HG03196 (cell line): ENCODE measurements at regions not wholly inside any gene's neighbourhood (a gene's known extent, or its start where the extent isn't known, plus 50 kb on each side); places are given as distances from the start of the nearest gene placed in this dataset.
"Not testable (repeated sequence)": the region's sequence is repeated elsewhere in the genome, so short reads cannot be mapped to it uniquely, and the experiment has no call there.

ENCODE experiments used
- ATAC-seq: cut with Tn5 transposase; IDR thresholded peaks from one replicate; pipeline ENCODE4 v1.9.1; 2021; ENCODE audit not compliant: unreplicated experiment

GRCh38 chr4:27119239-27119638, 258.6 kb downstream of the STIM2 start:
- ATAC-seq: no peak

DNA sequence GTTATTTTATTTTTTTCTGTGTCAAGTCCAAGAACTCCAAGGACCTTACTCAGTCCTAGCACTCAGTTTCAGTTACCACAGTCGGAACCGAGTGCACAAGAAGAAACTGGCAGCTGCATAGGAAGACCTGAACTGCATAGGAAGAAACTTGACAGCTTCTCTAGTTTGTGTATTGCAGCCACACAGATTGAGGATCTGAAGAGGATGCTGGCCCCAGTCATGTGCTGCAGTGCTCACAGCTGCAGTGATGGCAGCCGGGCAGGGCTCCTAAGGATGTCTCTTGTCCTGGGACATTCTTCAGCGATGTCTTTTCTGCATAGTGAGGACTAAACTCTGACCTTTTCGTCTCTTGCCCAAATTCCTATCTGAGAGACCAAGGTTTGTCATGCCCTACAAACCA, 261.2 kb downstream of the STIM2 start:
- ATAC-seq: no peak

GRCh38 chr4:27123123-27123768, 262.6 kb downstream of the STIM2 start:
- no peak for ATAC-seq

- ATAC-seq: no peak
These were observed 263.1 kb downstream of the STIM2 start for GRCh38 chr4:27123769-27124124.

GRCh38 chr4:27126895-27127294, 266.3 kb downstream of the STIM2 start:
- not testable (repeated sequence) for ATAC-seq

GRCh38 chr4:27128443-27128842, 267.8 kb downstream of the STIM2 start:
- no peak for ATAC-seq

DNA sequence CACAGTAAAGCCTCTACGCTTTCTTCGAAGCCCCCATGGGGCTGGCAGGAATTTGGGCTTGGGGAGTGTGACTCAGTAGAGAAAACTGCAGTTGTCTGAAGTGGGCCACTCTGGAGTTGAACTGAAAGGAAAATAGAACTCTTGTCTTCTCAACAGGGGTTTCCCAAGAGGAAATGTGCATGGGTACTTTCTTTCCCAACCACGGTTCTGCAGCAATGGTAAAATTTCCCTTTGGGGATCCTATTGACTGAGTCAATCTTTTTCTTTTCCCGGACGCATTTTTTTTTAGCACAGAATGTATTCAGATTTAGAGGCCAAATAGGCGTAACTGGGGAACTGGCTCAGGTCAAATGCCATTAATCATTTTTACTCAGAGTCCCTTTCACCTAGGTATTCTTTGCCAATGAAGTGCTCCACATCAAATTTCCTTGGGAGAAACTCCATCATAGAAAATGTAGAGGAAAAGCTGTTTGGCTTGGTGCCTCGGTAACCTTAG, 269.3 kb downstream of the STIM2 start:
- no peak for ATAC-seq

DNA sequence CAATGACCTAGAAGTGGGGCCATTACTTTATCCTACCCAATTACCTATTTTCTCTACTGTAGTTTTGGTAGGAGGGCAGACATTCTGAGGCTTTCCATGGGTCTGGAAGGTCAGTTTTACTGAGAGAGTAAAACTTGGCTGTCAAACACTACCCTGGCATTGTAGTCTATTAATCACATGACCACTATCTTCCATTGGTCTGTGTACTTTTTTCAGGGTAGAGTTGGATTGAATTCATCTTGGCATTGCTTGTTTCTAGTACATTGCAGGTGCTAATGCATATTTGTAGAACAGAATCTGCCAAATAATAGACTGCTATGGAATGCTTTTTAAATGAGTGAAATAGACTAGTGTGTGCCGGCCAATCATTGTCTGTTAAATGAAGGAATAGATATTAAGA, 271.9 kb downstream of the STIM2 start:
- no peak for ATAC-seq

DNA sequence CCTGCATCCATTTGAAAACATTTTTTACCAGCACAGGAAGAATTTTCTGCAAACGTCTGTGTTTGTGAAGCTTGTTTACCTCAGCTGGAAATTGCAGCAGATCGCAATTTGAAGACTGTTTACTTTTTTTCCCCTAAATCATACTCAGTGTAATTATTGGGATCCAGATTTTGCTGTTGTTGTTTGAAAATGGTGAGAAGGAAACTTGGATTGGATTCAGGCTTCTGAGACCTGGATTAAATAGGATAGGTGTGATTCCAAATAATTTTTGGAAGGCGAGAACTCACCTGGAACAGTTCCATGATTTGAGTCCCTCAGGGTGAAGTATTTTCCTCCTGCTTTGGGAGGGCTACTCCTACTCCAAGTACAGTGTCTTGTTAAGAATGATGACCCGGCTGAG, 279.8 kb downstream of the STIM2 start:
- no peak for ATAC-seq

- ATAC-seq: no peak
These were observed 280.9 kb downstream of the STIM2 start for GRCh38 chr4:27141530-27141929.

DNA sequence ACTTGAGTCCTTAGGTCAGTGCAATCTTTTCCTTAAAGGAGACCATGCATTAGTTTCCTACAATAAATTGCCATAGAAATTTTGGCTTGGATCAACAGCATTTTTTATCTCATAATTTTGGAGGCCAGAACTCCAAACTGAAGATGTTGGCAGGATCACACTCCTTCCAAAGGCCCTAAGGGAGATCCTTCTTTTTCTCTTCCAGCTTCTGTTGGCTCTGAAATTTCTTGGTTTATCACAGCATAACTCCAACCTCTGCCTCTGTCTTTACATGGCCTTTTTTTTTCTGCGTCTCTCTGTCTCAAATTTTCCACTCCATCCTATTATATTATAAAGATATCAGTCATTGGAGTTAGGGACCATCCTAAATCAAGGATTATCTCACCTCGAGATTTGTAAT, 282.2 kb downstream of the STIM2 start:
- ATAC-seq: no peak

DNA sequence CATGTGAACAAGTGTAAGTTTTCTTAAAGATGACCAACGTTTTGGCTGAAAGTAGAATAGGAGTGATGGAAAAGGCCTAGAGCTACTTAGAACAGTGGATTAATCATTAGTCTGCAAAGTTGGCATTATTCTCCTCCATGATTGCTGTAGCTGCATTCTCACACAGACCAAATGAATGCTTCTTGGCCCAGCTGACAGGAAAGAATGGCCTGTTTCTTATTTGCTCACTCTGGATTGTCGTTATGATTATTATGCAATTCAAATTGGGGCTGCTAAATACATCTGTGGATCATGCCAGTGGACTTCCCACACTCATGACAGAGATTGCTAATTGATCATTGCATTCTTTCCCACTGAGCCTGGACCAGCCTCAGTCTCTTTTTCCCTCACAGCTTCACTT, 285.0 kb downstream of the STIM2 start:
- ATAC-seq: no peak

GRCh38 chr4:27148211-27148895, 287.7 kb downstream of the STIM2 start:
- no peak for ATAC-seq

DNA sequence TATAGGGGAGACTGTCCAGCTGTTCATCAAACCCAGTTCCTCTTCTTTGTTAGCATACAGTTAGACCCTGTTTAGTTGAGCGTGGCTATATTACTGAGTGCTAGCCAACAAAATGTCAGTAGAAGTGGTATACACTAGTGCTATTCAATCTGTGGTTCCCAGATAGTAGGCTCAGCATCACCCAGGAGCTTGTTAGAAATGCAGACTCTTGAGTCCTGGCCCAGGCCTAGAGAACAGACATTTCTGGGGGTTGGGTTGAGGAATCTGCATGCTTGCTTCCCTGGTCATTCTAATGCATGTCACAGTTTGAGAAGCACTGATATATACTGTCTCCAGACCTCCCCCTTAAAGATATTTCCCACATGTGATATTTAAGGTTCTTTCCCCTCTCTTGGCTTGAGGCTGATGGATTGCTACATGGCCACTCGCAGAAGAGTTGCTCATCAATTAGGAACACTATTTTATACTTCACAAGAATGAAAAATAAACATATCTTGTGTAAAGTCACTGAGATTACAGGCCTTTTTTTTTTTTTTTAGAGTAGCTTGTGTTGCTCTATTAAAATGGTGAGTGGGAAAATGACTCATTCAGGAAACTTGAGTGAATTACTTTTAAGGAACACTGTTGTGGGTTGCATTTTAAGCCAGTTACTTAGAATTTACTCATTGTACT, 289.0 kb downstream of the STIM2 start:
- ATAC-seq: no peak

DNA sequence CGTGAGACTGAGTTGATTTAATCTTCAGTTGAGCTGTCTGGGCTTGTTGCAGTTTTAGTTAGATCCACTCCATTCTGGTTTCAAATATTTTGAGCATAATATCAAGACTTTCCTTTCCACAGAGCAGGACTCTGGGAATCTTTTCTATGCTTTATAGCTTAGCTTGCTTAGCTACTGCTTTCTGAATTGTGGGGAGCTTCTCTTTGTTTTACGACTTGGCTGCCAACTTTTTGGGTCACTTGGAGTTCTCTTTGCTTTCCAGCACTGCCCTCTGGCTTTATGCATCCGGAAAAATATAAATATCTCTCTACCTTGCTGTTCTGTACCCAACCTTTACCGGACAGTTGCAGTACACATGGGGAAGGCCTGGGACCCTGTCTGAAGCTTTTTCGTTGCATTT, 292.1 kb downstream of the STIM2 start:
- ATAC-seq: no peak

- ATAC-seq: no peak
These were observed 294.1 kb downstream of the STIM2 start for GRCh38 chr4:27154706-27155105.

- ATAC-seq: no peak
These were observed 300.6 kb downstream of the STIM2 start for GRCh38 chr4:27161191-27161590.

GRCh38 chr4:27168783-27169182, 308.1 kb downstream of the STIM2 start:
- ATAC-seq: no peak

GRCh38 chr4:27173280-27173679, 312.6 kb downstream of the STIM2 start:
- no peak for ATAC-seq

- ATAC-seq: no peak
These were observed 315.8 kb downstream of the STIM2 start for GRCh38 chr4:27176400-27176799.

GRCh38 chr4:27176881-27177280, 316.2 kb downstream of the STIM2 start:
- ATAC-seq: no peak

DNA sequence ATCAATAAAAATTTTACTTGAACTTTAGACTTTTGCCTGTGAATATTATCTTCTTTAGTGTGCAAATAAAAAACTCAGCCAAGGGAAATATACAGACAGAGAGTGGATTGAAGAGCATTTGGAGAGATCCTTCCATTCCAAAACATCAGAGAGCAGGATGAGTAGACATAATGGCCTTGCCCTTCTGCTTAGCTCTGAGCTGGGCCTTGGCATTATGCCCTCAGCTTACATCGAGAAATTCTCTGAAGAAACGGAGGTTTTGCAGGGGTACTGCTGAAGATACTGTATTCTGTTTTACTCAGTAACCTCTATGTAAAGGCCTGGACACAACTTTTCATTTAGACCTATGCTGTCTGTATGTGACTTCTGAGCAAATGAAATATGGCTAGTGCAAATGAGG, 317.4 kb downstream of the STIM2 start:
- ATAC-seq: no peak
